ENCODE measurements at regions not wholly inside any gene's neighbourhood (a gene's known extent, or its start where the extent isn't known, plus 50 kb on each side); places are given as distances from the start of the nearest gene placed in this dataset.

- DNase-seq, result no peak
Observed at GRCh38 chr10:10392511-10392910, 625.2 kb upstream of the CELF2 start.

GRCh38 chr10:10394933-10395658, 622.6 kb upstream of the CELF2 start:
- no peak for DNase-seq

GRCh38 chr10:10396601-10397000, 621.1 kb upstream of the CELF2 start:
- no peak for DNase-seq

- DNase-seq, result no peak
Observed at GRCh38 chr10:10397906-10398305, 619.8 kb upstream of the CELF2 start.

- DNase-seq, result no peak
Observed at GRCh38 chr10:10403762-10404161, 613.9 kb upstream of the CELF2 start.

- DNase-seq, result no peak
Observed at GRCh38 chr10:10417671-10418070, 600.0 kb upstream of the CELF2 start.

GRCh38 chr10:10418387-10418786, 599.3 kb upstream of the CELF2 start:
- DNase-seq, result no peak

GRCh38 chr10:10421071-10421470, 596.6 kb upstream of the CELF2 start:
- DNase-seq, result no peak

- DNase-seq, result no peak
Observed at GRCh38 chr10:10431422-10432066, 586.1 kb upstream of the CELF2 start.

GRCh38 chr10:10432296-10433035, 585.2 kb upstream of the CELF2 start:
- no peak for DNase-seq

- no peak for DNase-seq
Observed at GRCh38 chr10:10434312-10434711, 583.4 kb upstream of the CELF2 start.

GRCh38 chr10:10437886-10438285, 579.8 kb upstream of the CELF2 start:
- no peak for DNase-seq

- DNase-seq, result no peak
Observed at GRCh38 chr10:10438335-10439100, 579.2 kb upstream of the CELF2 start.

GRCh38 chr10:10456856-10457255, 560.8 kb upstream of the CELF2 start:
- no peak for DNase-seq

- no peak for DNase-seq
Observed at GRCh38 chr10:10460451-10460850, 557.2 kb upstream of the CELF2 start.

GRCh38 chr10:10462151-10462941, 555.3 kb upstream of the CELF2 start:
- DNase-seq, result peak; percentile 10

- no peak for DNase-seq
Observed at GRCh38 chr10:10471758-10472157, 545.9 kb upstream of the CELF2 start.

GRCh38 chr10:10475812-10476211, 541.9 kb upstream of the CELF2 start:
- DNase-seq, result no peak

GRCh38 chr10:10477844-10478243, 539.8 kb upstream of the CELF2 start:
- no peak for DNase-seq

GRCh38 chr10:10479465-10479864, 538.2 kb upstream of the CELF2 start:
- DNase-seq, result no peak

GRCh38 chr10:10482613-10483012, 535.1 kb upstream of the CELF2 start:
- DNase-seq, result no peak

- DNase-seq, result no peak
Observed at GRCh38 chr10:10489076-10489475, 528.6 kb upstream of the CELF2 start.
